NCI-H748 (cell line): ENCODE measurements at regions not wholly inside any gene's neighbourhood (a gene's known extent, or its start where the extent isn't known, plus 50 kb on each side); places are given as distances from the start of the nearest gene placed in this dataset.

Experiments
- DNase-seq: peaks from one replicate; lab custom pipeline; 2025; ENCODE audit not compliant: unreplicated experiment; lab: John Stamatoyannopoulos, UW

GRCh38 chr7:16235147-16236114, 185.9 kb downstream of the CRPPA start:
- no peak for DNase-seq

- no peak for DNase-seq
Measured at GRCh38 chr7:16234493-16235146, 186.7 kb downstream of the CRPPA start.

- DNase-seq = no peak
Measured at GRCh38 chr7:16233517-16233916, 187.8 kb downstream of the CRPPA start.

GRCh38 chr7:16232273-16232672, 189.1 kb downstream of the CRPPA start:
- DNase-seq = no peak

- DNase-seq = no peak
Measured at GRCh38 chr7:16223963-16224707, 197.2 kb downstream of the CRPPA start.

GRCh38 chr7:16212610-16213009, 208.7 kb downstream of the CRPPA start:
- no peak for DNase-seq

- no peak for DNase-seq
Measured at GRCh38 chr7:16212032-16212431, 209.3 kb downstream of the CRPPA start.

- no peak for DNase-seq
Measured at GRCh38 chr7:16211402-16211925, 209.9 kb downstream of the CRPPA start.

- DNase-seq = no peak
Measured at GRCh38 chr7:16210171-16210570, 211.2 kb downstream of the CRPPA start.

- DNase-seq = no peak
Measured at GRCh38 chr7:16207321-16207720, 214.0 kb downstream of the CRPPA start.

GRCh38 chr7:16205466-16205865, 215.9 kb downstream of the CRPPA start:
- no peak for DNase-seq

GRCh38 chr7:16204953-16205352, 216.4 kb downstream of the CRPPA start:
- DNase-seq = no peak

GRCh38 chr7:16203065-16203464, 218.3 kb downstream of the CRPPA start:
- peak; percentile 86 for DNase-seq

GRCh38 chr7:16202303-16202702, 219.0 kb downstream of the CRPPA start:
- no peak for DNase-seq

- no peak for DNase-seq
Measured at GRCh38 chr7:16200591-16200990, 220.7 kb downstream of the CRPPA start.

- no peak for DNase-seq
Measured at GRCh38 chr7:16193631-16194030, 227.7 kb downstream of the CRPPA start.

GRCh38 chr7:16189026-16189715, 232.2 kb downstream of the CRPPA start:
- no peak for DNase-seq

GRCh38 chr7:16187131-16187530, 234.2 kb downstream of the CRPPA start:
- DNase-seq = no peak

- no peak for DNase-seq
Measured at GRCh38 chr7:16178585-16178984, 242.8 kb downstream of the CRPPA start.

GRCh38 chr7:16178092-16178491, 243.2 kb downstream of the CRPPA start:
- no peak for DNase-seq

- no peak for DNase-seq
Measured at GRCh38 chr7:16174253-16174652, 247.1 kb downstream of the CRPPA start.
